MV-4-11 (cell line): ENCODE measurements at regions not wholly inside any gene's neighbourhood (a gene's known extent, or its start where the extent isn't known, plus 50 kb on each side); places are given as distances from the start of the nearest gene placed in this dataset.
"Not testable (repeated sequence)": the region's sequence is repeated elsewhere in the genome, so short reads cannot be mapped to it uniquely, and the experiment has no call there.

ENCODE experiments used
- DNase-seq: peaks from one replicate; lab custom pipeline; 2025; lab: John Stamatoyannopoulos, UW

DNA sequence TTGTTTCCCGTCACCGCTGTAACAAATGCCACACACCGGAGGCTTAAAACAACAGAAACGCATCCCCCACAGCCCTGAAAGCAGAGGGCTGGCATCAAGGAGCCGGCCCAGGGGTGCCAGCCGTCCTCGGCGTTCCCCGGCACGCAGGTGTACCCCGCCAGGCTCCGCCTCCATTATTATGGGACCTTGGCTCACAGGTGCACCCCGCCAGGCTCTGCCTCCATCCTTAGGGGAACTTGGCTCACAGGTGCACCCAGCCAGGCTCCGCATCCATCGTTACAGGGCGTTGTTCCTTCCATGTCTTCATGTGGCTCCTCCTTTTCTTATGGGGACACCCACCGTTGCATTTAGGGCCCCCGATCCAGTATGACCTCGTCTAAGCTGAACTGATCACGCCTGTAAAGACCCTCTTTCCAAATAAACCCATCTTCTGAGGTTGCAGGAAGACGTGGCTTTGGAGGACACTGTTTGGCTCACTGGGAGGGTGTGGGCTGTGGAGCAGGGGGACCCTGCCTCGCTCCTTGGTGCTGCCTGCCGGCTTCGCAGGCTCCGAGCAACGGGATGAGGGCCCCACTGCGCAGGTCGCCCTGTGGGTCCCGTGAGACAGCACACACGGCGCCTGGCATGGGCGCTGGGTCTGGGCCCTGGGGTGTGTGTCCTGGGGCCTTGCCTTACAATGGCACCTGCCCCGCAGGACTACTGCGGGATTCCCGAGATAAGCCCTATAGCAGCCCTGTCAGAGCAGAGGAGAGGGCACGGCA is 154.9 kb upstream of the ZNF469 start:
- not testable (repeated sequence) for DNase-seq

DNA sequence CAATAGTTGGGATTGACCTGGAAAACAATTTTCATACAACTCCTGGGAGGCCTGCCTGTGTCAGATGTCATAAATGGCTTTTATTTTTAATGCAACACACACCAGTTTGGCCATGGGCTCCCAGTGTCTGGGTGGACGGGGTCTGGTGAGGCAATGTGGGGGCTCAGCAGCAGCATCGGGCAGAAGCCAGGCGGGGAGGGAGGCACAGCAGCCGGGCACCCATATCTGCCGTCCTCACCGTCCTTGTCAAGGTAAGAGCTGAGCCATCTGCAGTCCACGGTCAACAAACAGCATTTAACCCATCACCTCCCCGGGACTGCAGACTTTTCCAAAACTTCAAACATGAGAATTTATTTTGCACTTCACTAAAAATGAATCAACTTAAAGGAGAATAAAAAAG is 154.0 kb upstream of the ZNF469 start:
- not testable (repeated sequence) for DNase-seq

DNA sequence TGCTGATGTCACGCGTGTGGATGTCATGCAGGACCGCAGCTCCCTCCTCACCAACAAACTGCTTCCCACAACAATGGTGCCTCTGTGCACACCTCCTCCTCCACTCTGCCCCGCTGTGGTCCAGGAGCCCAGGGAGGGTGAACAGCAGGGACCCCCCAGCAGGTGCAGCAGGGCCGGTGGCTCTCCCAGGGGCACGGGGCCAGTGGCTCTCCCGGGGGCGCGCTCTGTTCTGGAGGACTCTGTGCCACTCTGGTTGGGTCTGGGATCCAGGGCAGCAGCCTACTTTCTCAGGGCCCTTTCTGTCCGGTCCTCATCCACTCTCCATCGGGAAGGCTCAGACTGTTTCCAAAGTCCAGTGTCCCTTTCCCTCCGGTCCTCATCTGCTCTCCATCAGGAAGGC is 153.0 kb upstream of the ZNF469 start:
- DNase-seq = not testable (repeated sequence)

DNA sequence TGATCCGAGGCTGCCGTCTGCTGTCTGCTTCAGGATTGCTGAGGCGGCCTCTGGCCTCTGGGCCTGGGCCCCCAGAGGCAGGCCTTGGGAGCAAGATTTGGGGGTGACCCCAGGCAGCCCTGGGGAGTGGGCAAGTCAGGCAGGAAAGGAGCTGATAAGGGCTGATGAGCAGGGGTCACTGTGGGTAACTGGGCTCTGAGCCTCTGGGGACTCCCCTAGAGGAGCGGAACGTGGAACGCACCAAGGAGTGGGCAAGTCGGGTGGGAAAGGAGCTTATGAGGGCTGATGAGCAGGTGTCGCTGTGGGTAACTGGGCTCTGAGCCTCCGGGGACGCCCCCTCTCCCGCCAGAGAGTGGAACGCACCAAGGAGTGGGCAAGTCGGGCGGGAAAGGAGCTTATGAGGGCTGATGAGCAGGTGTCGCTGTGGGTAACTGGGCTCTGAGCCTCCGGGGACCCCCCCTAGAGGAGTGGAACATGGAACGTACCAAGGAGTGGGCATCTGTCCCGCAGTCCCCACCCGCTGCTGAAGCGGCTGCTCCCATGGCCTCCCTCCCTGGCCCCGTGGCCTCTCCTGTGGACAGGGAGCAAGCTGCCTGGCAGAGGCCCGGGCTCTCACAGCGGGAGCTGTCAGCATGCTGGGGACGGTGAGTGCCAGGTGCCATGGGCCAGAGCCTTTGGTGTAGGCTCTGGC is 152.3 kb upstream of the ZNF469 start:
- not testable (repeated sequence) for DNase-seq

DNA sequence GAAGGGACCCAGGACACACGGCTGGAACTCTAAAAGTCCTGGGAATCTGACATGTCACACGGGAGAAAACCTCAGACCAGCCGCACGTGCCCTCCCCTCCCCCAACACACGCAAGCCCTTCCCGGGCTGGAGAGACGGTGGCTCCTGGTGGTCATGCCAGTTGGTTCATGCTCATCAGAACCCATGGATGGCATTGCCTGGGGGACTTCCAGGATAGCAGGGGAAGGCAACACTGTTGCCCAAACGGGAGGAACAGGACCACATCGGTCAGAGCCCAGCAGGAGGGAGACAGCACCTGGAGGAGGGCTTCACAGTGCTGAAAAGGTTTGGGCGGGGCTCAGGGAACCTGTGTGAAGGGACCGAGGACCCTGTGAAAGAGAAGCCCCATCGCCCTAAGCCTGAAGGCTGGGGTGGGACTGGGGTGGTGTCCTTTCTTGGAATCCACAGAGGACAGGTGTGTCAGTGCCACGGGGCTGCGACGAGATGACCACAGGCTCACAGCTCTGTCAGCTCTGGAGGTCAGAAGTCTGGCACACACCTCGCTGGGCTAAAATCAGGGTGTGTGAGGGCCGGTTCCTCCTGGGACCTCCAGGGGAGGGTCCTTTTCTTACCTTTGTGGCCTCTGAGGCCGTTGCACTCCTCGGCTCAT is 151.7 kb upstream of the ZNF469 start:
- DNase-seq = not testable (repeated sequence)

DNA sequence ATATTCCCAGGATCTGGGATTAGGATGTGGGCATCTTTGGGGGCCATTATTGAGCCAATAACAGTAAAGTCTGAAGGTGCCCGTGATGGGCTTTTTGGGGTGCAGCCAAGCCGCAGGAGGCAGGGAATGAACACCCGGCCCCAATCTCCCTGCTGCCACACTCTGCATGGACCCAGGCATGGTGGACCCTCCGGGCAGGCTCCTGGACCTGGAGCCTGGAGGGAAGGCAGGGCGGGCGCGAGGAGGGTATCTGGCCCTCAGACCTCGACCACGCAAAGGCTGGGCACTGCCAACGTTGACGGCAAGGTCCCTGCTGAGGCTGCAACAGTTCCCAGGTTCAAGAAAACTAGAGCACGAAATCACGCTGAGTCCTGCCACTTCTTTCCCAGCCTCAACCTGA is 150.9 kb upstream of the ZNF469 start:
- DNase-seq = not testable (repeated sequence)

DNA sequence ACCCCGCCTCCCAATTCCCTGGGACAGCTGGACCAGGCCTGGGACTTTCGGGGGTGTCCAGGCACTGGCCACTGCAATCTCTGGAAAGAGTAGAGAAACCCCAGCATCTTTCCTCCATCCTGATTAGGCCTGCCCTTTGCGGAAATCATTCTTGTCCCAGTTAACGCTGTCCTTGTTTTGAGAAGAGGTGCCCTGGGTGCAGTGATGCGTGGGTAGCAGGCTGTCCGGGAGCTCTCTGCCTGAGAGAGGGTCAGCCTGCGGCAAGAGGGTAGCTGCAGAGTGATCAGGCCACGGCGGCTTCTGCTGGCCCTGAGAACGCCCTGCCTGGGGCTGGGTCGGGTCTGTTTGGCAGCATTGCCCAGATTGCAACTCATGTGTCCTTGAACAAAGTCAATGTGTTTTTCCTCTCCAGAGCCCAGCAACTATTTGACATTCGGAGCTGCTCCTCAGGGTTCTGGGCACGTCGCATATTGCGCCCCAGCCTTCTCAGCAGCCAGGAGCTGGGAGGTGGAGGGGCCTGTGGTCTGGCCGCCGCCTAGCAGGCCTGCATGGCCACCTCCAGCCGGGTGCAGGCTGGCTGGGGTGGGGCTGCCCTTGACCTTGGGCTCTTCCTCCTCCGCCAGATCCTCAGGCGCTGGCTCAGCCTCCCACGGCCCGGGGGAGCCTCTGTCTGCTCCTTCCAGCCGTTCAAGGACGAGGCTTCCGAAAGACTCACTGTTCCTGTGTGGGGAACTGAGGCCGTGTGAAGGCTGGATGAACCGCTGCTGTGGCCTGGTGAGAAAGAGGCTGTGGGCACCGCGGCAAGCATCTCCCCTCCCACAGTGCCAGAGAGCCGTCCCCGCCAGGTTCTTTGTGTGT is 150.1 kb upstream of the ZNF469 start:
- DNase-seq = not testable (repeated sequence)

DNA sequence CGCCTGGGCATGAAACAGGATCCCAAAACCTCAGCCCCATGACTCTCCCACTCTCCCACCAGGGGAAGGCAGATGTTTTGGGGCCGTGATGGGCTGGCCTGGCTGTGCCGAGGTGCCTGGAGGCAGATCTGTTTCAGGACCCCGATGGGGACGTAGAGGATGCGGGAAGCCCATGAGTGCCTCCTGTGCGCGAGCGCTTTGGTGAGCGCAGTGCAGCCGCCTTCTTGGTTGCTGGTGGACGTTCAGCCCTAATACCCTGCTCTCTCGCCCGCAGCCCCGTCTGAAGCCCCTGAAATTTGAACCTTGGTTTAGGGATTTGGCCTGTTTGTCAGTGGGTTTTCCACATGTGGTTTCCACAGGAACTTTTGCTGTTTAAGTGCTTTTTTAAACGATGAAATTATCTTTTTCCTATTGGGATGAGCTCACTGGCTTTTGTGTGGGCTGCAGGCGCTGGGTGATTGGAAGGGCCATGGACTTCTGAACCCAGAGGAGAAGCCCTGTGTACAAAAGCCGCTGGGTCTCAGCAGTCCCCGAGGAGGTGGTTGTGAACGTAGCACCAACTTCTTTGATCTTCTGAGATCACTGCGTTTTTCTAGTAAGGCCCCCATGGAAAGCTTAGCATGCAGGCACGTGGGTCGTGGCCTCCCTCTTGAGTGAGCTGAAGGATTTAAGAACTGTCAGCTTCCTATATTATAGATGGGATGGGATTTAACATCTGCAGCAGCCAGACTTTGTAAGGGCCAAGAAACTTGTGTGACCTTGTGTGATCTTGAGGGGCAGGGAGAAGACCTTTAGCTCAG is 148.9 kb upstream of the ZNF469 start:
- not testable (repeated sequence) for DNase-seq

DNA sequence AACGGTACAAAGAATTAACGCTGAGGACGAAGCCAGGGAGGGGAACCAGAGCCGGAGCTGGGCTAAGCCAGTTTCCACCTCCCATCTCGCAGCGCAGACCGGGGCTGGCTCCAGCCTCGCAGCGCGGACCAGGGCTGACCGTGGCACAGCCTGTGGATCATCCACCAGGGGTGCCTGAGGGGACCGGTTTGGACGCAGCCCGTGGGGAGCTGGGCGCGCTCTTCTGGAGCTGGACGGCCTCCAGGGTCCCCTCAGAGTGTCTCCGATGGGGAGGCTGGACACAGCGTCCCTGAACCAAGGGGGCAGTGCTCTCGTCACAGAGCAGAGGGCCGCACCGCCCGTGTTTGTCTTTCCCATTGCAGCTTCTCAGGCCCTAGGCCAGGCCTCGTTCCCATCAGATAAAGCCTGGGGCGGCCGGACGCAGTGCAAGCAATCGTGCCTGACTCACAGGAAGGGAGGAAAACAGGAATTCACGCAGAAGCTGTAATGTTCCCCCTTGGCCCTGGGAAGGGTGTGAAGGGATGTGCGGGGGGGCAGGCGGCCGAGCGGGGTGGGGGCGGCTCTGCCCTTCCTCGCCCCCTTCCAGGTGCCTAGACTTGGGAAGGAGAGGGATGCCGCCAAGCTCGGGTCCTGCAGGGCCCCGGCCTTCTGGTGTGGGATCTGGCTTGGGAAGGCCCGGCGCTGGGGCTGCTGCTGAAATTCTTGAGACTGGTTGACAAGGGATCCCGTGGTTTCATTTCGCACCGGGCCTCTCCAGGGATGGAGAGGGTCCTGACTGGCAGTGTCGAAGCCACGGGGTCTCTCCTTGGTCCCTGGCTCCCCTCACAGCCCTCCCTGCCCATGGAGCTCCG is 148.1 kb upstream of the ZNF469 start:
- DNase-seq = not testable (repeated sequence)

DNA sequence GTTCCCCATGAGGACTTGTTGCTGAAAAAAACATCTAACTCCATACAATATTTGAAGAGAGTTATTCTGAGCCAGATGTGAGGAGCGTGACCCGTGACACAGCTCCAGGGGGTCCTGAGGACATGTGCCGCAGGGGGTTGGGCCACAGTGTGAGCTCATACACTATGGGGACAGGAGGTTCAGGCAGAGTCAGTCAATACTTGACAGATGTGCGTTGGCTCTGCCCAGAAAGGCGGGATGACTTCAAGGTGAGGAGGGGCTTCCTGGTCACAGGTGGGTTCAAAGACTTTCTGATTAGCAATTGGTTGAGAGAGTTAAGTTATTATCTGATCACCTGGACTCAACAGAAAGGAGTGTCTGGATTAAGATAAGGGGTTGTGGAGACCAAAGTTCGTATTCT is 147.1 kb upstream of the ZNF469 start:
- not testable (repeated sequence) for DNase-seq

DNA sequence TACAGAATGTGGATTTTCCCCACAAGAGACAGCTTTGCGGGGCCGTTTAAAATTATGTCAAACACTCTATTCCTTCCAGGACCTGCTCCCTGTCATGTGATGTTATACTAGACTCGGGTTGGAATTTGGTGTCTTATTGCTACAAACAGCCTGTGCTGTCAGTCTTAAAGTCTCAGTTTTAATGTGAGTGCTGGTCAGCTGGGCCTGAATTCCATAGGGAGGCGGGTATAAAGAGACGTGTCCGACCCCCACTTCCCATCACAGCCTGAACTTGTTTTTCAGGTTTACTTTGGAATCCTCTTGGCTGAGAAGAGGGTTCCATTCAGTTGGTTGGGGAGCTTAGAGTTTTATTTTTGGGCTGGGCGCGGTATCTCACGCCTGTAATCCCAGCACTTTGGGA is 146.5 kb upstream of the ZNF469 start:
- DNase-seq = not testable (repeated sequence)

DNA sequence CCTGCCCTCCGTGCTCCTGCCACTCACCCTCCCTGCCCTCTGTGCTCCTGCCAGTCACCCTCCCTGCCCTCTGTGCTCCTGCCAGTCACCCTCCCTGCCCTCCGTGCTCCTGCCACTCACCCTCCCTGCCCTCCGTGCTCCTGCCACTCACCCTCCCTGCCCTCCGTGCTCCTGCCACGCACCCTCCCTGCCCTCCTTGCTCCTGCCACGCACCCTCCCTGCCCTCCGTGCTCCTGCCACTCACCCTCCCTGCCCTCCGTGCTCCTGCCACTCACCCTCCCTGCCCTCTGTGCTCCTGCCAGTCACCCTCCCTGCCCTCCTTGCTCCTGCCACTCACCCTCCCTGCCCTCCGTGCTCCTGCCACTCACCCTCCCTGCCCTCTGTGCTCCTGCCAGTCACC is 145.4 kb upstream of the ZNF469 start:
- not testable (repeated sequence) for DNase-seq

DNA sequence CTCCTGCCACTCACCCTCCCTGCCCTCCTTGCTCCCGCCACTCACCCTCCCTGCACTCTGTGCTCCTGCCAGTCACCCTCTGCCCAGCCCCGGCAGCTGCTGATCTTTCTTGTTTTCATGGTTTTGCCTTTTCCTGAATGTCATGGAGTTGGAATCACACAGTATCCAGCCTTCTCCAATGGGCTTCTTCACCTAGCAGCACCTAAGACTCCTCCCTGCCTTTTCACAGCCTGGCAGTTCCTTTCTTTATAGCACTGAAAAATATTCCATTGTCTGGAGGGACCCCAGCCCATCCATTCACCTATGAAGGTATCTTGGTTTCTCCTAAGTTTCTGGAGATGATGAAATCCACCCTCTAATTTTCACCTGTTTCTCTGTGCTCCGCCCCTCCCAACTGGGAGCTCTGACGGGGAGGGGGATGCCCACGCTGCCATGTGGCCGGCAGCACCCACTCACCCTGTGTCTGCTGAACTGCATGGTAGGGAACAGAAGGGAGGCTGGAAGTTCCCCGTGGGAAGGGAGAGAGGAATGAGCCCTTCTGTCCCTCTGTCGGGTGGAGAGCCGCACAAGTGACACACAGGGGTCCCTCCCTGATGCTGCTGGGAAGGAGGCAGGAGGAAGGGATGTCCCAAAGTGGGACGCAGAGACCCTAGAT is 144.9 kb upstream of the ZNF469 start:
- DNase-seq = not testable (repeated sequence)

DNA sequence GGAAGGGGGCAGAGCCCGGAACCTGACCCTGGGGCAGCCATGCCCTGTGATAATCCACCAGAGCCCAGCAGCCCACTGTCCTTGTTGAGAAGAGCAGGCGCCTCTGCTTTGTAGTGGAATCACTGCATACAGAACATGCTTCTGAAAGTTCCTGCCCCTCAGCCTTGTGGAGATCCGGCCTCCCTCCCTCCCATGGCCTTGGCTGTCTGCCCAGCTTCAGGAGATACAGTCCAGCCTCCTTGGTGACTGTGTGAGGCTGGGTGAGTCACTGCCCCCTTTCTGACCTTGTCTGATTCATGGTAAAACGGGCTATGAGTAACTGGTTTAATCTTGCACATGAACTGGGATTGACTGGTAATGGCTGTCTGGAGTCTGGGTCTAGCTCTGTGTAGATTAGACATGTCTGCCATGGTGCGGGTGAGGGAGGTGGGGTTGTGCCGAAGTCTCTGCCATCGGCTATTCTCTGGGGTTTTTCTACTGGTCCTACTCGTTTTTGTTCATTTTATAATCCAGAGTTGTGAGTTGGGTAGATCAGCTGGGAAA is 144.0 kb upstream of the ZNF469 start:
- peak; percentile 94 for DNase-seq

DNA sequence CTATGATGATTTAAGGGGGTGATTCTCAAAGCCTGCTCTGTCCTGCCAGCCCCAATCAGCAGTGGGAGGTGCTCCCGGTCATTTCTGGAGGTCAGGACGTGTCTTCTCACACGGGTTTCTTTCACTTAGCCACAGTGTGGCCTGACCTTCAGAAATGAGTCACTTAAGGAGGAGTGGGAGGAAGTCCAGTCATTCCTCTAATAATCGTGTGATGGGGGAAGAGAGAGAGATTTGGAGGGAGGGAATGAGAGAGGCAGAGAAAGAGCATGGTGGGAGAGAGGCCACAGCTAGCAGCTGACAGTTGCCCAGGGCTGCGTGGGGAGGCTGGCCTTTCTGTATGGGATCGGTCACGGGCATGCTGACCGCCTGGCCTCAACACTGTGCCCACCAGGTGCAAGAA is 142.6 kb upstream of the ZNF469 start:
- DNase-seq = not testable (repeated sequence)

DNA sequence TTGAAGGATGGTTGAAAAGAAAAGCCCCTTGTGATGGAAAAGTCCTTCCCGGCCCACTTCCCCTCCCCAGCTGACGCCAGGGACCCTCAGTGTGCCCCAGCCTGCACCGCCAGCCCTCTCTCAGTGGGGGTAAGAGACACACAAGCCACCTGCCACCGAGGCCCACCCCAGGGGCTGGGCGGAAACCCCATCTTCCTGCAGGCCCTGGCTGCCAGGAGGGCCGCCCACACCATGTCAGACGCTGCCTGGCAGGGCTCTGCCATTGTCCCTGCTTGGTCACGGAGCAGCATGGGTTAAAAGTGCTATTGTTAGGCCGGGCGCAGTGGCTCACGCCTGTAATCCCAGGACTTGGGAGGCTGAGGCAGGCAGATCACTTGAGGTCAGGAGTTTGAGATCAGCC is 142.0 kb upstream of the ZNF469 start:
- DNase-seq = not testable (repeated sequence)

DNA sequence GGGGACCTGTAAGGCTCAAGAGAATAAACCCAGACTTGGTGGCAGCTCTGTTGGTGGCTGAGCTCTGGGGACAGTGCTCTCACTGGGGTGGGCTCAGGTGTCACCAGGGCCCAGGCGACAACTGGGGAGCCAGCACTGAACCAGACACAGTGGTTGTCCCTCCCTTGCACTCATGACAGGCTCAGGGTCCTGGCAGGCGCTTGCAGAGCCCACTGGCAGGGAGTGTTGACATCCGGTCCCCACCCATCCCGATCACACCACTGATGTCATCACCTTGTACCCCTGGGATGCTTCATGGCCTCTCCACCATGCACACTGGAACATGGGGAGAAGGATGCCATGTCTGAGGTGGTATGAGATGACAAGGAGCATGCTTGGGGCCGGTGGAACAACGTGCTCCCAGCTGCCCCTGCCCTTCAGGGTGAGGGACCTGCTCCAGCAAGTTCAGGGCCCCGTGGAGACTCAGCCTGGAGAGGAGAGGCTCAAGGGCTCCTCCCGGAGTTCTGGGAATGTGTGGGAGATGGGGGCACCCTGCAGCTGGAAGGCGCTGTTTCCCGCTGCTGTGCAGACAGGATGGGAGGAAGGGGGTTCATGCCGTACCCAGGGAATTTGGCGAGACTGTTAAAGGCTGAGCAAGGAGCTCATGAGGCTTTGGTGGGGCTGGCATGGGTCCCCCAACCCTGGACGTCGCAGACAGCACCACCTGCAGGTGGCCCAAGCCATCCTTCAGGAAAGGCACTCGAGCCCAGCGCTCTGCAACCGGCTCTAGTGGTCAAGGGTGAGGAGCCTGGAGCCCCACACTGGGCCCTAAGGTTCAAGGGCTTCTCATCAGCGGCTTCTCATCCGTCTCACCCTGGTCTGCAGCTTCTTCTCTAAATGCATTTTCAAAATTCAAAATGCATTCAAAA is 141.1 kb upstream of the ZNF469 start:
- DNase-seq = not testable (repeated sequence)
